ENCODE measurements at regions not wholly inside any gene's neighbourhood (a gene's known extent, or its start where the extent isn't known, plus 50 kb on each side); places are given as distances from the start of the nearest gene placed in this dataset.
"Not testable (repeated sequence)": the region's sequence is repeated elsewhere in the genome, so short reads cannot be mapped to it uniquely, and the experiment has no call there.

DNA sequence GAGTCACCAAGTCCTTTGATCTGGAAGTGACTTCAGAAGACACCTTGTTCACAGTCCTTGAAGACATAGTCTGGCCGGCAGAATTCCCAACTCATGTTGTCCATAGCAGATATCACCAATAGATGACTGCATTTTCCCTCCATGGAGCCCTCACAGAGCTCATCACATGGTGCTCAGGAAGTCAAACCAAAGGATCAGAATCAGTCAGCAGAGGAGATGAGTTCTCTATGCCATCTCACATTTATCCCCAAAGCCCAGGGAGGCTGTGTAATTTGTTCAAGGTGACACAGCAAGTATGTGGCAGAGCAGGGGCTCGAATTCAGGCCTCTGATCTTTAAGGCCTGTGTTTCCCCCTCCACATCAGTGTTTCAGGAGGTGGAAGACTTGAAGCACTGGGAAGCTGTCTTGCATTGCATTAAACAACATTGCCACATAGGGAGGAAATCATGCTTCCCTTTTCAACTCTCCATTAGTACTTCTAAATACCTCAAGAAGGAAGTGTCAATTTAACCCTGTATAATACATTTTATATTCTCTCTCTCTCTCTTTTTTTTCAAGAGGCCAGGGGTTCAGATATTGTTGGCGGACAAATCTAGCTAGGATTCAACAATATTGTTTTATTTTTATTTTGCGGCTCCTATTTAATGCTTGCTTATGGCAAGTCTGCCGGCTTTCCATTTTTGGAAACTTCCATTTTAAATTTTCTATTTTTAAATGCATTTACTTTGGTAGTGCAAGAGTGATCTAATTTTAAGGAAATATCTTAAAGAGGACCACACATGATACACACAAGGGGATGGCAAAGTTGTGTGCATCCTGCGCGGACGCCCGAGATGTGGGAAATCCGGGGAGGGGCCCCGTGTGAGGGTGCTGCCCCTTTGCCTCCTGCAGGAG is 61.9 kb downstream of the NPIPB5 start:
- not testable (repeated sequence) for DNase-seq (ENCODE audit: low read depth)

DNA sequence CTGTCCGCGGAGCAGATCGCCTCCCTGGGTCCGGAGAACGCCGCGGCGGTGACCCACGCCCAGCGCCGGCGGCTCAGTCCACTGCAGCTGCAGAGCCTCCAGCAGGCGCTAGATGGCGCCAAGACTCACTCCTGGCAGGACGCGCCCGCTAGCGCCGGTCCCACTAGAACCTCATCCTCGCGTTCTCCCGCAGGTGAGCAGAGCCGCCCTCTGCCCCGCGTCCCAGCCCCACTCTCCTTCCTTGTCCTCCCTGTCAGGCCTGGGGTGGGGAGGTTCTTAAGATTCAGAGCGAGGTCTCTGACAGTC is 62.5 kb downstream of the NPIPB5 start:
- DNase-seq (ENCODE audit: low read depth), result not testable (repeated sequence)

DNA sequence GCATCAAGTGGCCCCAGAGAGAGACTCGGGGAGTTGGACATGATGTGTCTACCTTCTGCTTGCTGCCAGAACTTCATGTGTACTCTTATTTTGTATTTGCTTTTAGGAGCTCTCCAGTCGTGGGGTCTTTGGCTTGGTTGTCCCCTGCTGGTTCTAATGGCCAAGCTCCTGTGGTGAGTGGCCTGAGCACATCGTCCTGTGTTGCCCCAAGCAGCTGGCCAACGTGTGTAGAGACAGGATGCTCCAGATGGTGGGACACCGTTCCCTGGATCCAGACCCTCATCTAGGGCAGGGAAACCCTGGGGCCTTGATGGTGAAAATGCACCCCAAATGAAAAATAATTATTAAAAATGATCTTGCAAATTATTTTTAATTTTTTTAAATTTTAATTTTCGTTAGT is 65.8 kb downstream of the NPIPB5 start:
- DNase-seq (ENCODE audit: low read depth), result not testable (repeated sequence)

DNA sequence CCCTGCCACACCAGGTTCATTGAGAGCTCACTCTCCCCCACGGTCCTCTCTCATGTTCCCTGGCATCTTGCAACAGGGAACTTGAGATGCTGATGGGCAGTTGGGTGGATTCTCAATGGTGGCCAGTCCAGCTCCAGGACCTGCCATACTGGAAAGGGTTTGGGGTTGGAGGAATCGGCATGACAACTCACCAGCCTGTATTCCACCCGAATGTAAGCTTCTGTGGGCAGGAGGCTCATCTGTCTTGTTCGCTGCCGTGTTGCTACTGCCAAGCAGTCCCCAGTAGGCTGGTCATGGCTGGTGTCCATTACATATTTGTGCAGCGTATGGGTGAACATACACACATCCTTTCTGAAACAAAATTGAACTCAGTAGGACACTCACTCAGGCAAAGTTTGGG is 72.5 kb downstream of the NPIPB5 start:
- not testable (repeated sequence) for DNase-seq (ENCODE audit: low read depth)

DNA sequence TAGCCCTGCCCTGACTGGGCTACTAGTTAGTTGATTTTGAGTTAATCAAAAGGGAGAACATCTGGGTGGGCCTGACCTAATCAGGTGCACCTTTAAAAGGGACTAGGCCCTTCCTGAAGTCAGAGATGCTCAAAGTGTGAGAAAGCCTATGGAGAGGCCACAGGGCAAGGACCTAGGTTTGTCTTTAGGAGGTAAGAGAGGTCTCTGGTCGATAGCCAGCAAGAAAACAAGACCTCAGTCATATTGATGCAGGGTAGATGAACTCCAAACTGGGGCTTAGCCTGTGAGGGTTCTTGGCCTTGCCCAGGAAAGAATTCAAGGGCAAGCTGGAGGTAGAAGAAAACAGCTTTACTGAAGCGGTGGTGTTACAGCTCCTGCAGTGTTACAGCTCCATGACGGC is 73.8 kb downstream of the NPIPB5 start:
- DNase-seq (ENCODE audit: low read depth), result not testable (repeated sequence)

DNA sequence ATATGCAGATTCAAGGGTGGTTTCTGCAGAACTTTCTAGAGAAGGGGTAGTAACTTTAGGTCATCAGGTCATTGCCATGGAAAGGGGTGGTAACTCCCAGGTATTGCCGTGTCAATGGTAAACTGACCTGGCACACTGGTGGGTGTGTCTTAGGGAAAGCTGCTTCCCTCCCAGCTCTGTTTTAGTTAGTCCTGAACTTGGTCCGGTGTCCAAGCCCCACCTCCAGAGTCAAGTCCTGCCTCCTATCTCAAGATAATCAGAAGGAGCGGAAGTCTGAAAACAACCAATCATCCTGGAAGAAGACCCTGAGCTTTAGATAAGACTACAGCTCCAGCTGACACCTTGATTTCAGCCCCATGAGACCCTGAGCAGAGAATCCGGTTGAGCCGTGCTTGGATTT is 74.2 kb downstream of the NPIPB5 start:
- DNase-seq (ENCODE audit: low read depth), result not testable (repeated sequence)

DNA sequence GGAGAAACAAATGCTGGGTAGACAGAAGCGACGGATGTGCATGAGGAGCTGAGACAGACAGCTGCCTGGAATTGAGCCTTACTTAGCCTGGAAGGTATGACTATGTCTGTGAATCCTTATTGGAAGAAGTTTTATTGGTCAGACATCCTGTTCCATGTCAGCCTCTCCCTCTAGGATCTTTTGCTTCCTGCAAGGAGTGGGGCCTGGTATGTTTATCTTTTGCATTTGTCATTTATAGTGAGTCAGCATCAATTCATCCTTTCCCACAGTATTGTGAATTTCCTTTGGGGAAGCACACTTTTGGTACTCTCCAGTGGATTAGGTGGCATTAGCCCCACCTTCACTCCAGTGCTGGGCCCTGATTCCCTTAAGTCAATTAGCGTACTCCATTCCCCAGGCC is 74.7 kb downstream of the NPIPB5 start:
- not testable (repeated sequence) for DNase-seq (ENCODE audit: low read depth)

DNA sequence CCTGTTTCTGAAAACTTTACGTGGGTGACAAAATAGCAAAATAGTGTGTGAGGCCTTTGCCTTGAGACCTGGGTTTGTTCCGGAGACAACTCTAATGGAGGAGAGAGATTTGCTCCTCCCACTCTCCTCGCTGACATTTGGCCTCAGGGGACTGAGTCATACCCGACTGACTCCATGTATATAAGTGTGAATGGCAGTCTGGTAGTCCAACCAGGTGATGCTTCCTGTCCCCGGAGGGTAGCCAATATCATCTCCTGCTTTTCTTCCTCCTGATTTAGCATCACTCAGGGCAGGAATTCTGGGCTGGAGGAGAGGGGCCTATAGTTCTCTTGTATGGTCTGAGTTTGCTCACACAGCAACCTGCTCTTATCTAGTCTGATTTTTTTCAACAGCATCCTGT is 76.0 kb downstream of the NPIPB5 start:
- DNase-seq (ENCODE audit: low read depth), result not testable (repeated sequence)

DNA sequence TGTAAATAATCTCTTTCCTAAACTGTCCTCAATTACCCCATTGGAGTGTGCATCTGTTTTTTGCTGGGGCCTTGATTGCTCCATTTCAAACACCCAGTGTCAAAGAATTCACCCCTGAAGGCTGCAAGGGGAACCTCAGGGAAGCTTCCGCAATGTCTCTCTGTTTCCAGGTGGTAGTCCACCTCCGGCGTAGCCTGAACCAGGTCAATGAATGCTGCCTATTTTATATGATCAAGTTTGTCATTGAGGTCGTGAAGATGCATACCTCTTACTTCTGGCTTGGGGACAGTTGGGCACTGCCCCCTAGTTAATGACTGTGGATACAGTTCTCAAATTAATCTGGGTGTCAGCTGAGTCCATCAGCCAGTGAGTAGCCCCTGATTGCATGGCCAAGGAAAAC is 79.1 kb downstream of the NPIPB5 start:
- not testable (repeated sequence) for DNase-seq (ENCODE audit: low read depth)

DNA sequence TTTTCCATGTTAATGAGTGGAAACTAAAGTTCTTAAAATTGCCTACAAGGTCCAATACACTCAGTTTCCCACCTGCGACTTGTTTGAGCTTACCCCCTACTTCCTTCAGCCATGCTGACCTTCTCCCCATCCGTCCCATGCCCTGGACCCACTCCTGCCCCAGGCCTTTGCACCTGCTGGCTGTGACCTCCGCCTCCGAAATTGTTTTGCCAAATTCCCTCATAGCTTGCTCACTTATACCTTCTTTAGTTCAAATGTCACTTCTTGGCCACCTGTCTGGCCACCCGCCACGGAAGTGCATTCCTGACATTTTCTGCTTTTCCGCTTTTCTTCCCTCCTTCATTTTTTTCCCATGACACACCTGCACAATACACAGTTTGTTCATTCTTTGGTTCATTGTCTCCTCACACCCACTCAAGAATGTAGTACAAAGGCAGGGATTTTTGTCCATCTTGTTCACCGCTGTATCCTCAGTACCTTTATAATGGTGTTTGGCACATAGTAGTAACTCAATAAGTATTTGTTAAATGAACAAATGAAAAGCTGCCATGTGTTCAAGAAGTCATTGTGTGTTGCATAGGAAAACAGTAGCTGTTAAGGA is 85.9 kb downstream of the NPIPB5 start:
- not testable (repeated sequence) for DNase-seq (ENCODE audit: low read depth)

DNA sequence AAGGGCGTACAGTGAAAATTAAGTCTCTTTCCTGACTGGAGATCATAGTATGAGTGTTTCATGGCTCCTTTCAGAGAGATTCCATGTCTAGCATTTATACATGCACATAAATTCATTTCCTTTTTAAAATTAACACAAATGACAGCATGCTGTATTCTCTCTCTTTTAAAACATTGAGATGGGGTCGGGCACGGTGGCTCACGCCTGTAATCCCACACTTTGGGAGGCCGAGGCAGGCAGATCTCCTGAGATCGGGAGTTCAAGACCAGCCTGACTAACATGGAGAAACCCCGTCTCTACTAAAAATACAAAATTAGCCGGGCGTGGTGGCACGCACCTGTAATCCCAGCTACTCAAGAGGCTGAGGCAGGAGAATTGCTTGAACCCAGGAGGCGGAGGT is 93.1 kb downstream of the NPIPB5 start:
- DNase-seq (ENCODE audit: low read depth), result not testable (repeated sequence)

DNA sequence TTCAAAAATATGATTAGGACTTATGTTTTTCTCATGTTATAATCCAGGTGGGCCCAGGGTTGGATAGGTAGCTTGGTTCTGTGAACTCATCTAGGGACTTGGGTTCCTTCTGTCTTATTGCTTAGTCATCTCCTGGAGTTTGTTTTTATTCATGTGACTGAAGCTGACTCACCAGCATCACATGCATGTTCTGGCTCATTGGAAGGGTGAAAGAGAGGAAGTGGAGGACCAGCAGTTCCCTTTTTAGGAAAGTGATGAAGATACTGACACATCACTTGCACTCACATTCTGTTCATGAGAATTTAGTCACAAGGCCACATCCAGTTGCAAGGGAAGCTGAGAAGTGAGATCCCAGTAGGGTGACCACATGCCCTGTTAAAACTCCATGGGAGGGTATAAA is 95.9 kb downstream of the NPIPB5 start:
- not testable (repeated sequence) for DNase-seq (ENCODE audit: low read depth)

DNA sequence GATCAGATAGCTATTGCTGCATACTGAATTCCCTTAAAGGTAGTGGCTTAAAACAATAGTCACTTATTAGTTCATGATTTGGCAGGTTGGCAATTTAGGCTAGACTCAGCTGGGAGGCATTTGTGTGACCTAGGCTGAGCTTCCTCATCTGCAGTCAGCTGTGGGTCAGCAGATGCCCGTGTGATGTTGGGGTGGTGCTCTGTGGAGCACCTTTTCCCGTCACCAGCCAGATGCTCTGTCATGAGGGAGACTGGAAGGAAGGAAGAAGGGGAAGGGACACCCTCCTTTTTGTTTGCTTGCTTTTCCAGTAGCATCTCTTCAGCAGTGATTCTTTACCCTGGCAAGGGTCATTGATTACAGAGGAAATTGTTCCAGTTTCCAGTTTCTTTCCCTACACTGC is 99.1 kb downstream of the NPIPB5 start:
- DNase-seq (ENCODE audit: low read depth), result not testable (repeated sequence)

DNA sequence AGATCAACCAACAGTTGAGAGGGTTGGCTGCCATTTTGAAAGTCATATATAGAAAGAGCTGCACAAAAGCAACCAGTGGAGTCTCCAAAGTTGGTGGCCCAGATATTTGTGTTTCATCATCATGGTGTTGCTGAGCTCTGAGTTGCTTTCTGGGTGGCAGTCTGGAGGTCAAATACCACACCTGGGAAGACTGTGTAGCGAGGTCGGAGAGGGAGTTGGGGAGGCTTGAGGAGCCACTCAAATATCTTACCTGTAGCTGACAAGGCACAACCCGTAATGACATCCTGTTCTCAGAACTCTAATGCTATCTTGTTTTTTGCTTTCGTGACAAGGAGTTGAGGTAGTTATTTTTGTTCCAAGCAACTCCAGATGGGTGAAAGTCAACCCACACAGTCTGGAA is 100.4 kb downstream of the NPIPB5 start:
- not testable (repeated sequence) for DNase-seq (ENCODE audit: low read depth)

DNA sequence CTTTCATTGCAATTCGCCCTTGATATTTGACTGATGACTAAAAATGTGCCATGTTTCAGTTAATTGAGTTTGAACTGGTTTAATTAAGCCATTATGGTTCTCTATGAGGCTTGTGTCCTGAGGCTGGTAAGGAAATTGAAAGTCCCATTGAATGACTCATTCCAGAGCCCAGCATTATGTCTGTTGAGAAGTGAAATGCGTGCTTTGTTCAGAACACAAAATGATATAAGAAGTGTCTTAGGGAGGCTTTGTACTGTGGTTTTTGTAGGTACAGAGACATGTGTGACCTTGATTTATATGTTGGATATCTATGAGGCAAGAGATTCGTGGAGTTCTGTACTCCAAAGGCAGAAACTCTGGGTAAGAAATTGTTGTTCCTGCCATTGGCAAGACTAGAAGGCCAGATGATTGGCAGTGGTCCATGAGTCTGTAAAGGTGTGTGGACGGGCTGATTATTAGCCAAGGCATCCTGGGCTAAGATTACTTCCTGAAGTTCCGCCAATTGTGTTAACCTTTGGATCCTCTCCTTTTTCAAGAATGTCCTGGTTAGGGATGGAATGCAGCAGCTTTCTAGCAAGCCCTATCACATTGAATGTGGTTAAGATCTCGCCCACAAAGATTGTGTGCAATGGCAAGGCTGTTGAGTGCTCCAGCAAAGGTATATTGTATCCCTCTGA is 103.7 kb downstream of the NPIPB5 start:
- DNase-seq (ENCODE audit: low read depth), result no peak

DNA sequence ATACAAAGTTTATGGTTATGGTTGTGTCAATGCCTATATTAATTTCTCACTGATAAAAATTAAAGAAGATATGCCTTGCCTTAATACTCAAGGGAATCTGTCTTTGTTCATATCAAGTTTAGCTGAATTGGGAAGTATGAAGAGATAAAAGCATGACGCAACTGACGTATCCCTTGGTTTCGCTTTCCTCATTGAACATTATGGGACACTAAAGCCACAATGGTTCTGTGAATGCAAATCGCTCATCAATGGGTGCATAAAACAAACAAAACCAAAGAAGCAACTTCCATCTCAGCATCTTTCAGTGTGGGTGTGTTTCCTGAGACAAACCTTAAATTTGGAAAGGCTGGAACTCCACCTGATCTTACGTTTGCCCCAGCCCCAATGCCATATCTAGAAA is 108.2 kb downstream of the NPIPB5 start:
- DNase-seq (ENCODE audit: low read depth), result no peak

DNA sequence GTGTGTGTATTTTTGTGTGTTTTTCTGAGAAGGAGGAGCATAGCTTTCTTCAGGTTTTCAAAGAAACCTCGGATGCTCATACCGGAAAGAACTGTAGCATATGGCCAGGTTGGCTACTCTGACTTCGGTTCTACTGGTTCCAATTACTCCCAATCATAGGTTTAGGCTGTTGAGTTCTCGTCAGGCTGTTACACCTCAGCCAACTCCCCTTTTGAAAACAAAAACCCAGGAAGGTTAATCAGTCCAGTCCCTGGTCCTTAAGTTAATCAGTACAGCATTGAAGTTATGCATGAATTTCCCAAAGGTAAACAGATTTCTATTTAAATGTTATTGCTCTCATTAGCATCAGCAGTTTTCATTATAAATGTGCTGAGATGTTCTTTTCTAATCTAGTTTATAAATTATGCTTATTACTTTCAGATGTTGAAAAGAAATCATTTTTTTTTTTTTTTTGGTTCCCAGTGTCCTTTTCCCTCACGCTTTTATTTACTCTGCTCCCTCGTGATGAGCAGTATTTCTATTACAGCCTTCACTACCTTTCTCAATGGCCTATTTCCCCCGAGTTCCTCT is 111.0 kb downstream of the NPIPB5 start:
- DNase-seq (ENCODE audit: low read depth), result no peak

DNA sequence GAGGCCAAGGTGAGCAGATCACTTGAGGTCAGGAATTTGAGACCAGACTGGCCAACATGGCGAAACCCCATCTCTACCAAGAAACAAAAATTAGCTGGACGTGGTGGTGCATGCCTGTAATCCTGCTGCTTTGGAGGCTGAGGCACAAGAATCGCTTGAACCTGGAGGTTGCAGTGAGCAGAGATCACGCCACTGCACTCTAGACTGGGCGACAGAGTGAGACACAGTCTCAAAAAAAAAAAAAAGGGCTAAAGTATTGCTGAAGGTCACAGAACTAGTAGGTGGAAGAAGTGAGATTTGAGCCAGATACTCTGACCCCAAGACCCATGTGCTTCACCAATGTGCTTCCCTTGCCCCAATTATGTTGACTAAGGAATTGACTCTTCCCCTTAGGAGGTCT is 112.0 kb downstream of the NPIPB5 start:
- no peak for DNase-seq (ENCODE audit: low read depth)

DNA sequence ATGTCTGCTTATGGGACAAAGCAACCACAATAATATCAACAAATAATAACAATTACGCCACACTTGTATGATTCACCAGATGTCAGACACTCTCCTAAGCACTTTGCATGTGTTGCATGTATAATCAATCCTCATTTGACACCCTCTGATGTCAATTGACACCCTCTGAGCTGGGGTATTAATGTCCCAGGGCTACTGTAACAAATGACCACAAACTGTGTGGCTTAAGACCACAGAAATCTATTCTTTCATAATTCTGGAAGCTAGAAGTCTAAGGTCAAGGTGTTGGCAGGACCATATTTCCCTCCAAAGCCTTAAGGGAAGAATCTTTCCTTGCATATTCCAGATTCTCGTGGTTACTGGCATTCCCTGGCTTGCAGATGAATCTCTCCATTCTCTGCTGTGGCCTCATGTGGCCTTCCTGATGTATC is 112.7 kb downstream of the NPIPB5 start:
- peak; percentile 69 for DNase-seq (ENCODE audit: low read depth)

DNA sequence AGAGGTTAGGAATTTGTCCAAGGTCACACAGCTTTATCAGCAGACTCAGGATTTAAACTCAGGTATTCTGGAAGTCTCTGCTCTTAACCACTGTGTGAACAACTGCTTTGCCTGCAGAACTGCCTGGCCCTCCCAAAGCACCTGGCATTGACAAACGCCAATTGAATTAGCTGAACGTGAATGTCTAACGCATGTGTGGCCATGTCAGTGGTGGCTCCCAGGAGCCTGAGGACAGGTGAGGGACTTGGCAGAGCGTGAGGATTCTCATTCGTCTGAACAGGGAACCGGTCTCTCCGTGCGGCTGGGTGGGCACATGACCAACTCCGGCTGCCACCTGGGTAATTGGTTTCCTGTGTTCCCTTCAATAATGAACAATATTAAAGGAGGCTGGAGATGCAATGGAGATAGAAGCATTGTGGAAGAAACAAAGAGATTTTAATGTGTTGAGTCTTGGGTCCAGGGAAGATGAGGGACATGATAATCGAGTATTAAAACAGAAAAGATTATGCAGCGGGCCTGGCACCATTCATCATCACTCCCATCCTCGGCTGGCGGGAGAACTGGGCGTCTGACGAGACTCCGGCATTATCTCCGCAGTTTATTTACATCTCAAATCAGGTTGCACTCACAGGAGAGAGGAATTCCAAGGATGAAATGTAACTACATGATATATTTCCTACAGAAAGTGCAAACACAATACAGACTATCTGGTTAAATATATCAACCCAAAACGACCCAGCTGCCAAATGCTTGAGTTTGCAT is 113.5 kb downstream of the NPIPB5 start:
- DNase-seq (ENCODE audit: low read depth), result no peak

DNA sequence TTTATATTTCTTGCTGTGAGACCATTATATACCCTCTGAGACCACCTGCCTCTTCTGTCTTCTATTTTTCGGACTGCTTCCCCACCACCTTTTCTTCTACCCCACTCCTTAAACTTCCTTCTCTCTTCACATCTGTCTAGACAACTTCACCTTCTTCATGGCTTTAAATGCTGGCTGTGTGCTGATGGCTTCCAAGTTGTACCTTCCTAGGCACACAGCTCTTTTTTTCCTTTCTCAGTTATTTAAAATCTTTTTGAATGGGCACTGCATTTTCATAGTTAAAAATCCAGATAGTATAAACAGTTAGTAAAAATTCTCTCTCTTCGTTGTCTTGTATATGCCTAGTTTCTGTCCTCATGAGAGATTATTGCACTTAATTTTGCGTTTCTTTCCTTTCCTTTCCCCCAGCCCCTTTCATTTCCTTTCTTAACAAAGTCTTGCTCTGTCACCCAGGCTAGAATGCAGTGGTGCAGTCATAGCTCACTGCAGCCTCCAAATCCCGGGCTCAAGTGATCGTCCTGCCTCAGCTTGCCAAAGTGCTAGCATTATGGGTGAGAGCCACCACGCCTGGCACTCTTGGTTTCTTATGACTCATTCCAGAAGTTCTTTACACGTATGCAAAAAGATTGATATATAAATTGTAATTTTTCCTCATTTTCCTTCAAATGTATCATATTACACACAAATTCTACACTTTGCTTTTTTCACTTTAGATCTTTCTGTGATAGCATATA is 114.3 kb downstream of the NPIPB5 start:
- DNase-seq (ENCODE audit: low read depth), result no peak
